ENCODE measurements at regions not wholly inside any gene's neighbourhood (a gene's known extent, or its start where the extent isn't known, plus 50 kb on each side); places are given as distances from the start of the nearest gene placed in this dataset.

GRCh38 chr4:131540256-131540655, 1608.8 kb upstream of the PCDH10 start:
- TF ChIP-seq, protein P1, sequence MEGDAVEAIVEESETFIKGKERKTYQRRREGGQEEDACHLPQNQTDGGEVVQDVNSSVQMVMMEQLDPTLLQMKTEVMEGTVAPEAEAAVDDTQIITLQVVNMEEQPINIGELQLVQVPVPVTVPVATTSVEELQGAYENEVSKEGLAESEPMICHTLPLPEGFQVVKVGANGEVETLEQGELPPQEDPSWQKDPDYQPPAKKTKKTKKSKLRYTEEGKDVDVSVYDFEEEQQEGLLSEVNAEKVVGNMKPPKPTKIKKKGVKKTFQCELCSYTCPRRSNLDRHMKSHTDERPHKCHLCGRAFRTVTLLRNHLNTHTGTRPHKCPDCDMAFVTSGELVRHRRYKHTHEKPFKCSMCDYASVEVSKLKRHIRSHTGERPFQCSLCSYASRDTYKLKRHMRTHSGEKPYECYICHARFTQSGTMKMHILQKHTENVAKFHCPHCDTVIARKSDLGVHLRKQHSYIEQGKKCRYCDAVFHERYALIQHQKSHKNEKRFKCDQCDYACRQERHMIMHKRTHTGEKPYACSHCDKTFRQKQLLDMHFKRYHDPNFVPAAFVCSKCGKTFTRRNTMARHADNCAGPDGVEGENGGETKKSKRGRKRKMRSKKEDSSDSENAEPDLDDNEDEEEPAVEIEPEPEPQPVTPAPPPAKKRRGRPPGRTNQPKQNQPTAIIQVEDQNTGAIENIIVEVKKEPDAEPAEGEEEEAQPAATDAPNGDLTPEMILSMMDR (IDR thresholded peaks at IDR 0.05; ENCODE audit: borderline replicate concordance, extremely low read depth, low read length, poor library complexity, severe bottlenecking), result no peak
- TF ChIP-seq EZH2 (IDR thresholded peaks at IDR 0.05; ENCODE audit: borderline replicate concordance, low read depth, low read length, severe bottlenecking), result no peak

All from DND-41 (cell line).